Bone marrow (tissue), 2 donors: ENCODE measurements at regions not wholly inside any gene's neighbourhood (a gene's known extent, or its start where the extent isn't known, plus 50 kb on each side); places are given as distances from the start of the nearest gene placed in this dataset.

ENCODE experiments used
- DNase-seq, 2 donors: peaks; one replicate each; lab custom pipeline; 2025; lab: John Stamatoyannopoulos, UW

DNA sequence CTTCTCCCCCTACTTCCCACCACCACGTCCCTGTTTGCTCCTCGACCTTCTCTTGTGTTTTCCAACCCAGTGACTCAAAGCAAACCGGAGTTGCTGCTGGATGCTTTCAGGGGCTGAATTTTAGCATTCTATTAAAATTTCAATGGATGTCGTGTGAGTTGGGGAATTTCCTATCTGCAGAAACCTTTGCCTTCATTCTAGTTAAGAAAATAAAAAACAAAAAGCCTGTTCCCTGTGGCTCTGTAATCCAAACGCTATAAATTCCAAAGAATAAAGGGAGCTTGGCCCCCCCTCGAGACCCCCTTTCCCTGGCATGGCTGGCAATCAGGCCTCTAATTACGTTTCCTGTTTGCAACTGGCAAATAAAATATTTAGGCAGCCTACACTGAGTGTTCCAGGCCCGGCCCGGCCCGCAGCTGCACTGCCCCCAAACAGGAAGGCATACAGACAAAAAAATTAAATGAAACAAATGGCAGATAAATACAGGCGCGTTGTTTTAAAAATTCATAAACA is 139.4 kb upstream of the PPP1R26 start:
- DNase-seq: no peak

DNA sequence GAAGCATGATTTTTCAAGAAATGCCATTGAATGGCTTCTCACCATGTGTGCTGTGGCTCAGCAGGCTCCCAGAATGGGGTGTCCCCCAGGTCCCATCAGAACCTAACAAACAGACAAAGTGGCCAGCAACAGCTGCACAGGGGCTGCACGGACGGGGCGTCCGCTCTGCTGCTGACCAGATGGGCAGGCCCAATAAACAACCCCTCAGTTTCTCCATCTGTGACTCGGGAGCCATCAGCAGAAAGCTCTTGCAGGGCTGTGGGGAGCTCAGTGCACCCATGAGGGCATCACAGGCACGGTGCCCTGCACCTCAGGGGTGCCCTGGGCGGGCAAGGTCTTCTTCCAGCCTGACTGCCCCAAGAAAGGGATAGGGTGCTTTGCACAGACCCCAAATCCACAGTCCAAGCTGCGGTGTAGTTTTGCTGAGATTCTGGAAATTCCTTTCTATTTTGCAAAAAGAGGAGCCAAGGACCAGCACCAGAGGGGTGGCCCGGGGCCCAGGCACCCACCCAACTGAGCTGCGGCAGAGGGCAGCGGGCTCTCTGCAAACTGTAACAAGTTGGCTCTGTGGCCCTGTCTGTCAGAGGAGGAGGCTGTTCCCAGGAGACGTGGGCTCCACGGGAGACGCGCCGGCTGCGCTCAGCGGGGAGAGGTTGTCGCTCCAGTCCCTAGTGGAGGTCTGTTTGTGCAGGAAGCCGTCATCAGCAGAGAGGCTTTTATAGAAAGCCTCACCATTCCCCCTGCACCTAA is 138.7 kb upstream of the PPP1R26 start:
- no peak for DNase-seq

DNA sequence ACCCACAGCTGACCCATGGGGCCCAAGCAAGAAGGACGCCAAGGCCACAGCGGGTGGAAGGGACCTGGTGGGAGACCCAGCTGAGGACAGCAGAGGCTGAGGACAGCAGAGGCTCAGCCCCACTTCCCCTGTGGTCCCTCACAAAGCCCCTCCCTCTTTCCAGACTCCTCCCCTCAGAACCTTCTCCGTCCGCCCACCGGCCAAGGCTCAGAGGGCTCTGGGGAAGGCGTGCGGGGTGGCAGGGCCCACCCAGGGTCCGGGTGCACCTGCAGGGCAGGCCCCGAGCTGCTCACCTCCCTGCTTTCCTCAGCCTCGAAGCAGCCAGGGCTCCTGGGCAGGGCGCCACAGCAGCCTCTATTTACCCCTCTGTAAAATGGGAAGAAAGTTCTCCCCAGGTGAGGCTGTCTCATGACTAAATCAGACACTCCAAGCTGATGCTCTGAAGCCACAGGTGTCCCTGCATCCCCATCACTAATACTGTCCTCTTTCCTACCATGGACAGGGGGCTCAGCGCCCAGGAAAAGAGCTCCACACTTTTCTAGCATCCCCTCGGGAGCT is 137.9 kb upstream of the PPP1R26 start:
- no peak for DNase-seq

DNA sequence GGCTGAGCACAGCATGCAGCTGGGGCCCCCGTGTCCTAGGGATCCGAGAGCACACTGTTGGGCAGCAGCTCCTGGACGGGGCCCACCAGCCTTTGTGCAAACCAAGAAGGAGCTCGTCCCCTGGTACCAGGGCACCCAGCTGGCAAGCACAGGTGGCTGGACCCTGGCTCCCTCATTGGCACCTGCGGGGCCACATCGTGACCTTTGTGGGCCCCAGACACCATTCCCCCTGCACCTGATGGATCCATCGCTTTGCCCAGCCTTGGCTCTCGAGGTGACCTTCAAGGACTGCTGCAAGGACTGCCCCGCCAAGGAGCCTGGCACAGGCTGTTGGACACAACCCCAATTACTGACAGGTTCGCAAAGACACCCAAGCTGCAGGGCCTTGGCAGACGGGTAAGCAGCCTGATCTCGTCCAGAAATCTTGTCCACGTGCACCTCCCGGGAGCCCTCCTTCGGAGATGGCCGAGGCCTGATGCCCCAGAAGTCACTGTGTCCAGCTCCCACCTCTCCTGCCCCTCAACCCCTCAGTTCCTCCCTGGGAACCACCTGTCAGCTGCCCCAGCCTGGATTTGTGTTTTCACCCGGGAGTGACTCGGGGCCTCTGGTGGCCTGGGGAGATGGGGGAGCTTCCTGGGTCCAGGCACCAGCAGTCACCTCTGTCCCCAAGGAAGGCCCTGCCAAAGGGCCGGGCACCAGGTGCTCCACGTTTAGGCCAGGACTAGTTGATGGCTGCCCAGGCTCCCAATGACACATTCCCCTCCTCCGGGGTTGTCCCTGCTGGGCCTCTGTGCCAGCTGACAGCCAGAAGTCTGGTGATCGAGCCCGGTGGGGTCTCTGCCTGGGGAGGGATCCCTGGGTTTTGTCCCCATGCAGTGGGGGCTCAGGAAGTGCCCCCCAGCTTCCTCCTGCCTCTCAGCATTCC is 137.1 kb upstream of the PPP1R26 start:
- no peak for DNase-seq

DNA sequence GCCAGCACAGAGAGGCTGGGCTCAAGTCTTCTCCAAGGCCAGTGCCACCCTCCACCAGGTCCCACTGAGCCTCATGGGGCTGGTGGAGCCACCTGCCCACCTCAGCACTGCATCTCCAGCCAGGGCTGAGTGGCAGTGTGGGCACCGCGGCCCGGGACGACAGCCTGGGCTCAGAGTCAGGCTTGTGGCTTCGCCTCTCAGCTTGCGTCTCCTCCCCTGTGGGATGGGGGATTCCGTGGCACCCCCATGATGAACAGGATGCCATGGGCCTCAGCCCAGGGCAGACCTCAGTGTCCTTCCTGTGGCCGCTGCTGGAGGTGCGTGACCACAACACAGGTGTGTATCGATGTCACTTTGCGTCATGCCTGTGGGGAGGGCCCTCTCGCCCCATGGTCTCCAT is 136.4 kb upstream of the PPP1R26 start:
- no peak for DNase-seq

DNA sequence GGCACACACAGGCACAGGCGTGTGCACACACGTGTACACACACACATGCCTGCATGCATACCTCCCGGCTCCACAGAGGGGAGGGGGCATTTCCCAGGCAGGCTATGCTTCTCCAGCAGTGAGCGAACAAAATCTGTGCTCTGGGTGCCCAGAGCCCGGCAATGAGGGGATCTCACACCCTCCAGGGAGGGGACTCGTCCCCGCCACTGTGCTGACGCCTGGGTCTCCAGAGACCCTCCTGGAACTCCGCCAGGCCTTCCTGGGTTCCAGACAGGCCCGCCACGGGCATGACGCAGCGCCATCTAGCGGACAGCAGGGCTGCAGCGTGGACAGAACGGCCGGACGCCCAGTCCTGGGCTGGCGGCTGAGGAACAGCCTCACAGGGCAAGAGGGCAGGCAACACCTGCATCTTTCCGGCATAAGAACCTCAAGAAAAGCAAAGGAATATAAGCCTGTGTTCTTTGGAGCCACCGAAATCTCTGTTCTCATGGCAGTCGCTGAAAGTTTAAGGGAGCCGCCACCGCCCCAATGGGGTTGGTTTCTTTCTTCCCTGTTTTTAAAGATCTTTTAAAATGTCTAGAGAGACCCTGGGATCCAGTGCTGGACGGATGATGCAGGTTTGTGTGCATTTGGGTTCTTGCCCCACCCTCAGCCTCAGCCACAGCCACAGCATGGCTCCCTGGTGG is 135.6 kb upstream of the PPP1R26 start:
- DNase-seq: peak in 1 of 2 donors; percentile 5

DNA sequence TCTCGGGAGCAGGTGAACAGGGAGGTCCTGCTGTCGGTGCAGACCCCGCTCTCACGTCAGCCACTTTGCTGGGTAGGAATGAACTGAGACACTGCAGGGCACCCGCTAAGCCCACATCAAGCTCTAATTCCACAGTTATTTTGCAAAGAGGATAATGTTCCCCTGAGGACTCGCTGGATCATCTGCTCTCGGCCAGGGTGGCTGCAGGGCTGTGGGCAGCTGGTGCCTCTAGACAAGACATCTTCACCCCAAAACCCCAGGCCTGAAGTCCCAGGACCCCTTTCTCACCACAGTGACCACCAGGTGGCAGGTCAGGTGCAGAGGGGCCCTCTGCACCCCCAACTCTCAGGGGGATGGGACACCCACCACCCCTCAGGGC is 135.1 kb upstream of the PPP1R26 start:
- no peak for DNase-seq

DNA sequence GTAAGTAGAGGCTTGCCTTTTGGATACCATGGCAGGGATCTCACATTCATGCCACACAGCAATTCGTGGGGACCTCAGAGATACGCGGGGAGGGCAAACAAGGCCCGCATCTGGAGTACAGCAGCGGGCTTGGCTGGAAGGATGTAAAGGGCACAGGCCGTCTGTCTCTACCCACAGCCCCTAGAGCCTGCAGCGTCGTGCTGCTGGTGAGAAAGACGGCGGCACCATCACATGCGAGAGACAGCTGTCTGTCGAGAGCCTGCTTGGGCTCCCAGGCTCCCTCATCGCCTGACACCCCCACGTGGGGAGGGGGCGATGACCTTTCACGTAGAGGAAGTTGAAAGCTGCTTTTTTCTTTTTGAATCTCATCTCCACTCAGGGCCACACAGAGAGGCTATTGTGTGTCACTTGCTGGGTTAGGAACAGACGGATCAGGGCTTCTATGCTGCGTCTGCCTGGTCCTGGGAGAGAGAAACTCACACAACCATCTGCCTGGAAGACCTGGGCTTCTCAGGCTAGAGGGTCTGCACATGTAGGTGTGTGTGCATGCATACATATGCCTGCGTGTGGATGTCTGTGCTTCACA is 134.6 kb upstream of the PPP1R26 start:
- DNase-seq: no peak

DNA sequence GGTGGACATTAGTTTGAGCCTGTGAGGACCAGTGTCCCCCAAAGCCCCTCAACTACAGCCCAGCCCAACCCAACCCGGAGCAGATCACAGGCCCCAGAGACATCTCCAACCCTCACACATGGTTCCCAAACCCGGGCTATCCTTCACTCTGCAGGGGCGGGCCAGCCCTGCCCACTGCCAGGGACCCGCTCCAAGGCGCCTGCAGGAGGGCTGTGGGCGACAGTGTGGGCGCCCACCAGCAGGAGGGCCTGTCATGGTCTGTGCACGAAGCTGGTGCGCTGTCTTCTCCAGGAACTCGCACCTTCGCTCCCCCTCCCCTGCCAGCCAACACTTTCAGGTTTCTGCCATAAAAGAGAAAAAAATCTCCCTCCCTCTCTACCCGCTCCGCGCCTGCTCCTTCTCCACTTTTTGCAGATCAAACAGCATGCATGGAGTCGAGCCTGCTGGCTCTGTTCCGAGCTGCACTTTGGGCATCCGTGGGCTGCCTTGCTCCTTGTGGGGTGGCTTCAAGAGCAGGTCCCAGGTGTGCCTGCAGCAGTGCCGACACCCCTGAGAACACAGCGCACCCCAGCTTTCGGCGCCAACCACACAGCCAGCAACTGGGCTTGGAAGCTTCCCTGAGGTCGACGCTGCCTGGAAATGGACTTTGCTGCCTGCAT is 133.7 kb upstream of the PPP1R26 start:
- DNase-seq: no peak

DNA sequence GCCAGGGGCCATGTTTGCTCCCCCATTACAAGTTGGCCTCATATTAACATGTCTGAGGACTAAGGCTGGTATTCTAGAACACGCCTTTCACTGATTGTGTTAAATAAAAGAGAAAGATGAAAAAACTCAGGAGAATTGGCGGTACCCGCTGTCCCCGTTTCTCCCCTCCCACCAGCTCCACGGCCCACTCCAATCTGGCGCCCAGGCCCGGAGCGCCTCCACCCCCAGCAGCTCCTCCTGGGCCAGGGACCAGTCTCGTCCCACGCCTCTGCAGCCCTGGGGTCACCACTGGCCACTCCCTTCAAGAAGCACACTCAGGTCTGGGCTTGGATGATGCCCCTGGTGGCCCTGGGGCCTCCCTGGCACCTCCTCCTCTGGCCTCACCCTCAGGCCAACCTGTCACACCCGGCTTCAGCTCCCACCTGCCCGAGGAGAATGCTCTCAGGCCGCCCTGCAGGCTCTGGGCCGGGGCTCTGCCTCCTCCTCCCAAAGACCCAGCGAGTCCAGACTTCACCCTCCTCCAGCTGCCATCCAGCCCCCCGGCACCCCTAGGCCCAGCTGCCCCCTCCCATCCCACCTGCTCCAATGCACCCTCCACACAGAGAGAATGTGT is 133.0 kb upstream of the PPP1R26 start:
- no peak for DNase-seq

DNA sequence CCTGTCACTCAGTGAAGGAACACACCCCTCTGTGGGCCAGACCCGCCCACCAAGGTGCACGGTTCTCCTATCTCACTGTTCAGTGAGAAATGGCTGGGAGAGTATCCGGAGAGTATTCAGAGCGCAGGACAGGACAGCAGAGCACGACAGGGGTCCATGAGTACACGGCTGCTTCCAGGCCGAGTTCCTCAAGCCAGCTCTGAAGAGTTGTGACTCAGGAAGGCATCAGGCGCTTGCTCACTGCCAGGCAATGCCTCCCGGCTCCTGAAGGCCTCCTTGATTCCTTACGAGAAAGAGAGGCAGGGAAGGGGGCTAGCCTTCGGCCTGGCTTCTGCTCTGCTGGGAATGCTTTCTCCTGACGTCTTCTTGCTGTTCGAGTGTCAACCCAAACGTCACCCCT is 132.1 kb upstream of the PPP1R26 start:
- no peak for DNase-seq

DNA sequence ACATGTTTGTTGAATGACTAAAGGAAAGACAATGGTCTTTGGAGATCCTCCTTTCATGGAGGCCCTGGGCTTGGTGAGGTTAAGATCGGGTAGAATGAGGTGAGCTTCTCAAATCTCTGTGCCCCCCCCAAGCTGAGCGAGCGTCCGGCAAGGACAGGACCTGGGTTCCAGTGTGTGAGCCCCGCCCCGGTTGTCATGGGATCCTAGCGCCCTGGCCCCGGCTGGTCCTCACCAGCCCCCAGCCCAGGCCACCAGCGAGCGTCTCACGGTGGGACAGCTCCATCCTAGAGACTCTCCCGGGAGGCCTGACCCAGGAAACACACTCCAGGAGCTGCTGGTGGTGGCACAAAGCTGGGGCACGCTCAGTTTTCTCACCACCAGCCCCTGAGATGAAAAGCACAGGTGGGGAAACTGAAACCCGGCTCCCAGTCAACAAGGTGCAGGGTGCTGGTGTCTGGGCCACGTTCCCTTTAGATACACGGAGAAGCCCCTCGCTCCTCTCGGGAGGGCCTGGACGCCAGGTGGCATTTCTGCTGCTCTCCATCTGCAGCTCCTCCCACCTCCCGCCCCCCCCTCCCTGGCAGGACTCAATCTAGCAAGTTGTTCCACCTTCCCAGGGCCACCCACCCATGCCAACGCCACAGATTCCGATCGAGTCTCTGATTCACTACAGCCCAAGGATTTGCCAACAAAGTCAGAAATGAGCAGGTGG is 131.3 kb upstream of the PPP1R26 start:
- DNase-seq: no peak

DNA sequence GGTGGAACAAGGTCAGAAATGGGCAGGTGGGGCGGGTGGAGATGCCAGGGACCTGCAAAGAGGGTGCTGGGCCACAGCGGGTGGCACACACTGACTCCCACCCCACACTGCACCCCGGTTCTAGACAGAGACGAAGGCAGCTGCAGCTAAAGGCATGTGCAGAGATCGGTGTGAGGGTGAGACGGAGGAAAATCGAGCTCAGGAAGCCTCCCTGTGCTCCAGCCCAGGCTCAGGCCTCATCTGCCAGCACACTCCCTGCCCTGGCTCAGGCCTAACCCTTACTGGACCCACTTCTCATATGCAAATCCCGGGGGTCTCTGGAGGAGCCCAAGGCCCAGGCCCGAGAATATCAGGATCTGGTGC is 130.8 kb upstream of the PPP1R26 start:
- DNase-seq: no peak

DNA sequence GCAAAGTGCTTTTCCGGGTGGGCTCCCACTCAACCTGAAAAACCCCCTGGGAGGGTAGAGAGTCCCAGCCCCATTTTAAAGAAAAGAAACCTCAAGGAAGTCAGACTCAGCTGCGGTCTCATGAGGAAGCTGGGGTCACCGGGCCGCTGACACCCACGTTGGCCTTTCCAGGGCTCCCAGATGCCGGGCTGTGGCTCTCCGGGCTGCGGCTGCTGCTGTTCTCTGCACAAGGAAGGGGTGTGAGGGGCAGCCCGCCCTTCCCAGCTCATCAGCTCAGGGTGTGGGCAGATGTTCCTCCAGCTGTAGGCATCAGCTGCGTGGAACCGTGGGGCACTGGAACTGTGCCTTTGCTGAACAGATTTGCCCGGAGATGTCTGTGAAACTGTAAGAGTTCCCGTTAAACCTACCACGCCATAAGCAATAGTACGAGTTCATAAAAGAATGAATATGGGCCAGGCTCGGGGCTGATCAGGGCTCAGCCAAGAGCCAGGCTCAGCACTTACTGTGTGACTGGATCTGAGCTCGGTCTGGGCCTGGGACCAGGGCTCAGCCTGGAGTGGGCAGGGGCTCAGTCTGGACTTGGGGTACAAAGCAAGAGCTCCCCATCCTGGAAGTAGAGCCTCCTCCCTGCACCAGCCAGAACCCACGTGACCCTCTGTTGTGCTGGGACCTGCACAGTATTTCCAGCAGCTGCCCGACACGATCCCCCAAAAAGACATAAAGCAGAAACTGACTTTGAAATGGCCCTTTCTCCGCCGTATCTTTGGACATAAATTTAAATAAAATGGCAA is 130.2 kb upstream of the PPP1R26 start:
- no peak for DNase-seq

DNA sequence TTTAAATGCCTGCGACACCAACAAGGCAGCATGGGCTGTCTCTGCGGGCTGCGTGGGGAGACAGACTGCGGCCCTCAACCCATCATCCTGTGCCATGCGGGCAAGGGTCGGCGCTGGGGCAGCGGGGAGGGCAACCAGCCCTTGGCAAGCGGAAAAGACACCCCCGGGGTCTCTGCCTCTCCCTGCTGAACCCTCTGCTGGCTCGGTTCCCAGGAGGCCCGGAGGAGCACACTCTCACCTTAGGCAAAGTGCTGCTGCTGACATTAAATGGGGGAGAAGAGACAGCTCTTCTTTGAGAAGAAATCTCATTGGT is 129.6 kb upstream of the PPP1R26 start:
- DNase-seq: no peak

DNA sequence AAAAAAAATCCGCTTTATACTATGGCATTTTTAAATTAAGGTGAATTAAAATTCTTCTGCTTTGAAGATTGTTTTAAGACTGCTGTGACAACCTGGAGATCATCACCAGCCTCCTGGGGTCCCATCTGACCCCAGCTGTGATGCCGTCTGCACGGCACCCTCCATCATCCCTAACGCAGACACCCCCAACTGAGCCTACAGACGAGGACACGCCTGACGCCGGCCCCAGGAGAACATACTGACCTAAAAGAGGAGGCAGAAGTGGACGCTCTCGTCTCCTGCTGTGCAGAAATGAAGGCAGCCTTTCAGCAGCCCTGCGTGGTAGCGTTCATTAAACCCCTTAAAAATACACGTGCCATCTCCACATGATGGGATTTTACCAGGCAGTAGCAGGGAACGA is 125.6 kb upstream of the PPP1R26 start:
- DNase-seq: no peak

DNA sequence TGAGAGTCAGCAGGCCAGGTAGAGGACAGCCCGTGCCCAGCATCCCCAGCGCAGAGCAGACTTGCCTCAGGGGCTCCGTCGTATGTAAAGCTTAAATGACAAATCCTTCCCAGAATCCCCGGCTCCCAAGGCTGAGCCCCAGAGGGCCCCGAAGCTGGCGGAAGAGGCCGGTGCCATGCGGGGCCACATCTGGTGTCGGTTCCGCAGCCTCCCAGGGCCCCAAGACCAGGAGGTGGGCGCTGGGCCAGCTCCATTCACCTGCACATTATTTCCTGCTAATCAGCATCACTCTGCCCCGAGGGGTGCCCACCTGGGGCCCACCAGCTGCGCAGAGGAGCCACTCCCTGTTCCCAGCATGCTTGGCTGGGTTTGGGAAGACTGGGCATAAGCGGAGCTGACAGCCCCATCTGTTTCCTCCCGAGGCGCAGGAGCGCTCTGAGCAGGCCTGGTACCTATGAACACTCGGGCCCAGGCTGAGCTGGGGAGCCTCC is 124.0 kb upstream of the PPP1R26 start:
- DNase-seq: no peak

DNA sequence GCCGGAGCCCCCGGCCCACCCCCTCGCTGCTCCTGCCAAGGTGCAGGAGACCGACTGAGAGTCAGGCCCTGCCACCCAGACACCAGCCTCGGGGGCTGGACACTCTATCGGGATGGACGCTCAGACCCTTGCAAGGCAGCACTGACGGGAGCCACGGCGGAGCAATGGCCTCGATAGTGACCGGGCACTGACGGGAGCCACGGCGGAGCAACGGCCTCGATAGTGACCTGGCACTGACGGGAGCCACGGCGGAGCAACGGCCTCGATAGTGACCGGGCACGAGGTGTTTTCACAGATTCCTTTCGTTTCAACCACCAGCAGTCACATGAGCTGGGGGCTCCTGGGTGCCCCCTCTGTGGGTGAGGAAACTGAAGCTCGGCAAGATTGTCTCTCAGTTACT is 123.6 kb upstream of the PPP1R26 start:
- DNase-seq: no peak

DNA sequence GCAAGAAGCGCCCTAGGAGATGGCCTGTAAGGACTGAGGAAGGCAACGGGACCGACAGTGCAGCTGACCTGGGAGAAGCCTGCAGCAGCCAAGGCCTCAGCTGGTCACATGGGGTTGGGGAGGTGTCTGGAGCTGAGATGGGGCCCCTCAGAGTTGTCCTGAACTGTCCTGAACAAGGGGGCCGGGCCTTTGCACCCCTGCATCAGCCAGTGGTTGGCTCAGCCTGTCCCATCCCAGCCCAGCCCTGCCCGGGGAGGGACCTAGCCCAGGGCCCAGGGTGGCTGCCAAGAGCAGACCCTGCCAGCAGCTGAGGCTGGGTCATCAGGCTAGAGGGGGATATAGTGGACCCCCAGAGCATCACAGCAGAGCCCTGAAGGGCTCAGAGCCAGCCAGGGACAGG is 122.8 kb upstream of the PPP1R26 start:
- no peak for DNase-seq
